ENCODE measurements at regions not wholly inside any gene's neighbourhood (a gene's known extent, or its start where the extent isn't known, plus 50 kb on each side); places are given as distances from the start of the nearest gene placed in this dataset.
"Not testable (repeated sequence)": the region's sequence is repeated elsewhere in the genome, so short reads cannot be mapped to it uniquely, and the experiment has no call there.

DNA sequence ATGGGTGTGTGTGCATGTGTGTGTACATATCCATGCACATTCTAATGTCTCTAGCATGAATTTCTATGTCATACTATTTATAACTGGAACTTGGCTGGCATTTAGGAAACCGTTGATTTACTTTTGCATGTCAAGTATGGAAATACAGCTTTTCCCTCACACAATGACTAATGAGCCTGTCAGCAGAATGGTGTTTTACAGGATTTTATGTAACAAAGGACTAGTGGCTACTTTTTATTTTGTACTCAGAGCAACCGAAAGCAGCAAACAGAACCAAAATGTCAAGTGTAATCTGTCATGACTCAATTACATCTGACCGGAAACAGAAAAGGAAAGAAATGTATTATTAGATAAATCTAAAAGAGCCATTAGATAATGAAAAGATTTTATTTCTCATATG, 1911.5 kb upstream of the AGA start:
- DNase-seq, result no peak

DNA sequence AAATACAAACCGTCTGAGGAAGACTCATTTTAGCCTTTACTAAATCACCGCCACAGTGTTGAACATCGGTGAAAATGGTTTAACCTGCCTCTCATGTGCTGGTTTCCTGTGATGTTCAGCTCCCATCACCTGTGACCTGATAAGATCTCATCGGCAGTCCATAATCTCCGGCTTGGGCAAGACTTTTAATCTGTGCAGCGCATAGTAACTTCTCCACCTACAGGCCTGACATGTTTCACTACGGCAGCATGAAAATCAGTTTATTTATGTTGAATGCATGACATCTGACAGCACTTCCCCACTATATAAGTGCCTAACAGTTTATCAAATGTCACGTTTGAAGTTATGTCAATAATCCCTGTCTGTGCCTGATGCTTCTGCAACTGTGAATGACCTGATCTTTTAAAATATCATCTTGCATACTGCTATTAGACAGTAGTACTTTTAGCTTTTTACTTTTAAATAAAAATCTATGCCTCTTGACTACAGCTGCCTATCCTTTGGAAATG, 1919.8 kb upstream of the AGA start:
- DNase-seq, result no peak

GRCh38 chr4:179365932-179366331, 1923.7 kb upstream of the AGA start:
- DNase-seq, result not testable (repeated sequence)

- DNase-seq, result no peak
Observed at GRCh38 chr4:179372242-179372641, 1930.0 kb upstream of the AGA start.

GRCh38 chr4:179372746-179373145, 1930.5 kb upstream of the AGA start:
- DNase-seq, result no peak

GRCh38 chr4:179378847-179379246, 1936.6 kb upstream of the AGA start:
- DNase-seq, result not testable (repeated sequence)

GRCh38 chr4:179392787-179393186, 1950.5 kb upstream of the AGA start:
- DNase-seq, result no peak

DNA sequence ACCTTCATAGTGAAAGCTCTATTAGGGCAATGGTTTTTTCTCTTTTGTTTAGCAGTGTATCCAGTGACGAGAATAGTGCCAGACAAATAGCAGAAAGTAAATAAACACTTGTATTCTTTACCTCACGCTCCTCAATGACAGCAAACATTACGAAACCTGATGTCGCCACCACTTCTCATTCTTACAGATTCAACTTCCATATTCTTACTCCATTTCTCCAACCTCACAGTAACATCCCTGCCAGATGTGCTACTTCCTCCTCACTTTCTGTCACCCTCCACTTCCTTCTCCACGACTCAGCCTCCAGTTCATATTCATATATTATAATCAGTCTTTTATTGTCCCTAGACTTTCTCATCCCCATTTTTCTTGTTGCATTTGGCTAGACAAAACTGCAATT, 1956.2 kb upstream of the AGA start:
- DNase-seq, result no peak

- no peak for DNase-seq
Observed at GRCh38 chr4:179399054-179399782, 1957.0 kb upstream of the AGA start.

GRCh38 chr4:179415037-179415846, 1973.0 kb upstream of the AGA start:
- no peak for DNase-seq

- peak; percentile 3 to 64 for DNase-seq
Observed at GRCh38 chr4:179415847-179416223, 1973.6 kb upstream of the AGA start.

GRCh38 chr4:179417357-179417756, 1975.1 kb upstream of the AGA start:
- DNase-seq, result no peak

DNA sequence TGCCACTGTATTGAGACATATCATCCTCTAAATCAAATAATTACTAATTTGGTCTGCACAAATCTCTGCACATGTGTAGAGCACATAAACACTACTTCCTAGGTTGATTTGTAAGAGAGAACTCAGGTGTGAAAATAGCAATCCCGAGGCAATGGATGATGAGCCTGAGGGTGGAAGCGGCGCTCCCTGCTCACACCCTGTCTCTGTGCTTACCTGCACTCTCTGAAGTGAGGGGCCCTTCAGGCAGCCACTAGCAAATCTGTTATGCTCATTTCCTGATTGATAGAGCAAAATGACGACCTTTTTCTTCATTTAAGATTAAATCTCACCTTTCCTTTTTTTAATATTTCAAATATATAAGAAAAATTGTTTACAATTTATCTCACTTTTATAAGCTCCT, 1995.7 kb upstream of the AGA start:
- DNase-seq, result no peak

DNA sequence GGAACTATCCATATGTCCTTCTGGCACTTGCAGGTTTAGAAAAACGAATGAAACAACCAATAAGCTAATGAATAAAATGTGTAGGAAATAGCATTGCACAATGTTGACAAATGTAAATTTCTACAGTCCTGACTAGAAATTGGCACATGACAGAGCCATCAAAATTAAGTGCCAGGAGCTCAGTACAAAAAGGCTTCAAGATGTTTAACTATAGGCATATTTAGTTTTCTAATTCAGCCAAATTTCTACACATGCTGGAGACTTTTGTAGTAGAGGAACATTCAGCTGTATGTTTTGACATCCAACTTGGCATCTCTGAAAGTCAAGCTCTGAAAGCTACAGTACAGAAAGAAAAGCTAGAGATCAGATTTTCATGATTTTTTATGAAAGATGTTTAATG, 1999.4 kb upstream of the AGA start:
- DNase-seq, result no peak

- DNase-seq, result no peak
Observed at GRCh38 chr4:179447308-179447707, 2005.1 kb upstream of the AGA start.

DNA sequence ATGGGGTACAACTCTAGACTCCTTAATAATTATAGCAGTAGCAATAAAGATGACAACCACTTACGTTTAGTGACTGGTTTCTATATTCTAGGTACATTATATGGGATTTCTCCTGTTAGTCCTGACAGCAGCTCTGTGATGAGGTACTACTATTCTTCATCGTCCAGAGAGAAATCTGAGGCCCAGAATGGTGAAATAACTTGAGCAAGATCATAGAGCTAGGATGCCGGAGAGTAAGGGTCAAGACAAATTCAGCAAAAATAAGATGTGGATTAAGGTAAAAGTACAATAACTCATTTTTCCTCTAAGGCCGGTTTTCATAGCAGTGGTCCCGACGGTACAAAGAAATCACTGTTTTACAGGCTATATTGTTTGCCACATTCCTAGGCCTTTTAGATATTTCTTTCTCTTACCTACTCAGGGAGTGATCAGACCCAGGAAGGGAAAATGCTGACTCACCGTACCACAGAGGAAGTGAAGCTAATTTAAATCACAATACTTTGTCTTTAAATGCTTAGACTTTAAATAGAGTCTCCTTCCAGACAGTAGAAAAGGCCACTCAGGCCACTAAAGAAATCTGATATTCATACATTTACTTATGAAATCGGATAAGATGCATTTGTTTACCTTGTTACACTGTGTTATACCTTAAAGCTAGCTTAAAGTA, 2023.0 kb upstream of the AGA start:
- no peak for DNase-seq

DNA sequence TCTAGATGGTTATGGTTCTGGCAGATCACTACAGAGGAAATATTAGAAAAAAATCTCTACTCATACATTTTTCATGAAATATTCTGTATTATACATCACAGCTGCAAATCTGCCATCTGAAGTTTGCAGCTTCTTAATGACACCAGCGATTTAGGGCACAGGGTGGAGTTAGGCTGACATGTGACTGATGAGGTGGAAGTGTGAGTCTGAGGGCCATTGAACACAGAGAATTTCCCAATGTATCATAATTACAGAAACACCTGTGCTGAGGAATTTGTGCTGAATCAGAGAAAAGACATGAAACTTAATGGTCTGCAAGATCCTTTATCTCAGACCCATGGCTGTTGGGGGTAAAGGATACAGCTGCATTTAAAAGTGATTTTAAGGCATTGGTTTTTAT, 2025.6 kb upstream of the AGA start:
- no peak for DNase-seq

- no peak for DNase-seq
Observed at GRCh38 chr4:179472164-179472563, 2029.9 kb upstream of the AGA start.

GRCh38 chr4:179478608-179479007, 2036.4 kb upstream of the AGA start:
- no peak for DNase-seq

GRCh38 chr4:179485781-179486180, 2043.5 kb upstream of the AGA start:
- no peak for DNase-seq

DNA sequence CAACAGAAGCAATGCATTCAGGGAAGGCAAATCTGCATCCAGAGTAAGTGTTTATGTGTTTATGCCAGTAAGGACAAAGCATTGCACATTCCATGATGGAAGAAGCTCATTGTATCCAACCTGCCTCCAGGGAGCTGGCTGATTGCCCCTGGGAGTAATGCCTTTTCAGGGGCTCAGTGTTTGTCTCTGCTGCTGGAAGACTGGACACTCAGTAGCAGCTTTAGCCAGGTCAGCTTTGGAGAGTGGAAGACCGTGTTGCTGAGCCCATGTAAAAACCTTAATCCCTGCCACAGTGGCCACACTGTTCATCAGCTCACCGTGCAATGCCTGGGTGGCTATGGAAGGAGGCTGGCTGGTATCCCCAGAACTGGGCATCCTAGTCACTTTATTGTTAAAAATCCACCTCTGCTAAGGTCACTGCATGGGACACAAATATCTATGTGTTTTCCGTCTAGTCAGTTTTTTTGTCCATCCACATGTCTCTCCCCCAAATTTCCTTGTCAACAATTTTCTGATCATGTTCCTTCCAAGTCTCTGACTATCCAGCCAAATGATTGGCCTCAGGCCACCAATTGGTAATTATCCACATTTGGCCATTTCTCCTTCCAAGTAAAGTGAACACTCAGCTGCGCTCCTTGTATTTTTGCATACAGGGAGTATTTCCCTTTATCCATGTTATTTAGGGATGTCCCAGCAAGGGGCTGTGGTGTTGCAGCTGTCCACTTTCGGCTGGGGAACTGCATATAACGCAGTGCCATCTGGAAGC, 2044.5 kb upstream of the AGA start:
- DNase-seq, result no peak

DNA sequence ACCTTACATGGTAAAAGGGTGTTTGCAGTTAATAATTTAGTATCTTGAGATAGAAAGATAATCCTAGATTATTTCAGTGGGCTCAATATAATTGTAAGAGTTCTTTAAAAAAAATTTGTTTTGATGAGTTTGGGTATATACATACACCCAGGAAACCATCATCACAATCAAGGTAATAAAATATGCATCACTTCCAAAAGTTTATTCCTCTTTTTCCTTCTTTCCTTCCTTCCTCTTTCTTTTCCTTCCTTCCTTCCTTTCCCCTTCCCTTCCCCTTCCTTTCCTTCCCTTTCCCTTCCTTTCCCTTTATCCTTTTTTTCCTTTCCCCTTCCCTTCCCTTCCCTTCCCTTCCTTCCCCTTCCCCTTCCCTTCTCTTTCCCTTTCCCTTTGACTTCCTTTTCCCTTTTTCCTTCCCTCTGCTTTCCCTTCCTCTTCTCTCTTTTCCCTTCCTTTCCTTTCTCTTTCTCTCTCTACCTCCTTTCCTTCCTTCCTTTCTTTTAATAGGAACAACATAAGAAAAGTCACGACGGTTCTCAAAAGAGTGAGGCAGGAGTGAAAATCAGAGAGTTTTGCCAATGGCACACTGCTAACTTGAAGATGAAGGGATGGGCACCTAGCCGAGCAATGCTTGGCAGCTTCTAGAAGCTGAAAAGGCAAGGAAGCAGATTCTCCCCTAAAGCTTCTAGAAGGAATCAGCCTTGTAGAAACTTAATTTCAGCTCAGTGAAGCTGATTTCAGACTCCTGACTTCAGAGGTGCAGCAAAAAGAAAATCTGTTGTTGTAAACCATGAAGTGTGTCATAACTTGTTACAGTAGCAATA, 2050.2 kb upstream of the AGA start:
- no peak for DNase-seq

Measured in NCI-H2081 (cell line).